ENCODE measurements at regions not wholly inside any gene's neighbourhood (a gene's known extent, or its start where the extent isn't known, plus 50 kb on each side); places are given as distances from the start of the nearest gene placed in this dataset.

DNA sequence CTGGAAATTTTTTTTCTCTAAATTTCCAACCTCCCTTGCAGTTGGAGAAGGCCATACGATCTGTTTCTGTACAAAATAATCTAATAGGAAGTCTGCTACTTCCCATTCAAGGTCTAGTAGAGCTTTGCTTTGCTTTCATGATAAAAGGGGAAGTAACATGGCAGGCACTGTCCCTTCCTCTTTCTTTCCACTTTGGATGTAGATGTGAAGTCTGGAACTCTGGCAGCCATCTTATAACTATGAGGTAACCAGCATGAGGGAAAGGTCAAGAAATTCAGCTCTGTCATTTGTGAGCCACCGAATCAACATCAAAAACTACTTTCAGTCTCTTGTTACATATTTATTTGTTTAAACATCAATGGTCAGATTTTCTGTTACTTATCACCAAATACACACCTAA is 156.3 kb downstream of the MTHFS start:
- H3K4ac ChIP-seq (replicated peaks; ENCODE audit: insufficient read length, low read depth, low read length), result no peak overlapping the region
- H3K56ac ChIP-seq (replicated peaks; ENCODE audit: insufficient read length, low read depth, low read length), result no peak overlapping the region
- H2AK5ac ChIP-seq (ENCODE audit: low read depth, low read length), result no peak overlapping the region
- no peak overlapping the region for H4K8ac ChIP-seq (ENCODE audit: extremely low read depth, insufficient read depth, low read length)
- no peak overlapping the region for H2BK120ac ChIP-seq (replicated peaks; ENCODE audit: low read depth, low read length)
- H4K5ac ChIP-seq (ENCODE audit: insufficient read length, low read depth, low read length), result no peak overlapping the region
- H3K18ac ChIP-seq (ENCODE audit: extremely low read depth, low read length), result no peak overlapping the region
- no peak overlapping the region for H2BK12ac ChIP-seq (ENCODE audit: low read depth, low read length)
- no peak overlapping the region for H2BK5ac ChIP-seq (ENCODE audit: low read depth, low read length)
- 89% methylated on average over 2 of the region's 2 CpGs; no CpG with 5 or more reads in 1 of the 2 experiments for WGBS, 2 experiments (ENCODE audit: extremely low coverage in 1 of 2, insufficient coverage in 1 of 2, insufficient read length in 1 of 2, insufficient replicate concordance in 2 of 2, low coverage in 1 of 2, low lambda C conversion rate in 2 of 2, missing lambda C conversion rate in 1 of 2)
- H3K27ac ChIP-seq (ENCODE audit: low read depth, low read length), result no peak overlapping the region
- H3K14ac ChIP-seq (ENCODE audit: insufficient read length), result no peak overlapping the region
- no peaks in the 10 kb centered on the region for H3K79me1 ChIP-seq (ENCODE audit: low read depth, low read length)
- H4K20me1 ChIP-seq (replicated peaks in 1 of 2; ENCODE audit: control insufficient read depth in 1 of 2, insufficient read depth in 2 of 2, low read length in 2 of 2), result no peaks in the 10 kb centered on the region
- H3K4me2 ChIP-seq (ENCODE audit: insufficient read depth in 1 of 2, low read depth in 2 of 2, low read length in 2 of 2), result no peak overlapping the region
- no peak overlapping the region for H3K9ac ChIP-seq (replicated peaks in 1 of 4; ENCODE audit: extremely low read depth in 1 of 4, low read depth in 3 of 4, low read length in 3 of 4)
- no peak overlapping the region for H3K4me3 ChIP-seq (ENCODE audit: extremely low read depth in 1 of 4, insufficient read depth in 2 of 4, low read depth in 3 of 4, low read length in 4 of 4)
- POLR2A ChIA-PET (ENCODE audit: partially characterized antibody), result no interaction called here
- H3K23me2 ChIP-seq (ENCODE audit: low read depth, low read length), result no peaks in the 10 kb centered on the region
- no peaks in the 10 kb centered on the region for H3K4me1 ChIP-seq (replicated peaks in 1 of 4; ENCODE audit: control insufficient read depth in 3 of 4, insufficient read depth in 4 of 4, low read length in 3 of 4)
- H3K27me3 ChIP-seq (replicated peaks in 1 of 4; ENCODE audit: control insufficient read depth in 3 of 4, extremely low read depth in 1 of 4, insufficient read depth in 3 of 4, low read length in 3 of 4), result no peaks in the 10 kb centered on the region
- H3K23ac ChIP-seq (ENCODE audit: insufficient read length), result no peak overlapping the region
- H3K79me2 ChIP-seq (ENCODE audit: control insufficient read depth in 1 of 2, insufficient read depth in 2 of 2, low read length in 2 of 2), result no peaks in the 10 kb centered on the region
- no peaks in the 10 kb centered on the region for H3K9me3 ChIP-seq (ENCODE audit: insufficient read depth in 2 of 2, low read depth in 1 of 2, low read length in 1 of 2)
- DNase-seq (ENCODE audit: low read depth in 1 of 2, low spot score in 2 of 2), result no peak
- CTCF ChIA-PET (ENCODE audit: partially characterized antibody), result interaction anchor here (2.0 kb wide), 1 partner anchor 359 kb away, joined by 4 read pairs; no protein-coding TSS in a partner anchor
- no peak overlapping the region for H2BK20ac ChIP-seq (ENCODE audit: low read length)
- H2BK15ac ChIP-seq (ENCODE audit: low read length), result no peak overlapping the region
- no peaks in the 10 kb centered on the region; a peak in 1 of 8 replicates for H3K36me3 ChIP-seq (ENCODE audit: control insufficient read depth in 2 of 4, insufficient read depth in 4 of 4, low read length in 3 of 4)
- FAIRE-seq, result no peak
- no peak overlapping the region for H4K91ac ChIP-seq (replicated peaks; ENCODE audit: insufficient read length, low read length)
- no peak overlapping the region for H2AFZ ChIP-seq (ENCODE audit: low read length)
- TF ChIP-seq KDM4A (IDR thresholded peaks at IDR 0.05; ENCODE audit: low read depth, low read length, severe bottlenecking) (no peak), CBX8 (IDR thresholded peaks at IDR 0.05; ENCODE audit: borderline replicate concordance, low read depth, low read length) (no peak), ATF3 (IDR thresholded peaks at IDR 0.05; ENCODE audit: insufficient read depth, low read depth, low read length) (no peak), CHD1 (IDR thresholded peaks at IDR 0.05; ENCODE audit: low read depth, low read length) (no peak), KDM1A (IDR thresholded peaks at IDR 0.05; ENCODE audit: borderline replicate concordance, low read length) (no peak), CREB1 (IDR thresholded peaks at IDR 0.05) (no peak), HDAC2 (IDR thresholded peaks at IDR 0.05; ENCODE audit: borderline replicate concordance in 1 of 2, low read depth in 2 of 2, low read length in 2 of 2) (no peak), GTF2F1 (IDR thresholded peaks at IDR 0.05; ENCODE audit: borderline replicate concordance, low read depth, low read length) (no peak), CTBP2 (IDR thresholded peaks at IDR 0.05; ENCODE audit: borderline replicate concordance, insufficient read depth, insufficient read length, low read length) (no peak), POLR2AphosphoS5 (IDR thresholded peaks at IDR 0.05; ENCODE audit: low read depth, low read length) (no peak), BCL11A (IDR thresholded peaks at IDR 0.05; ENCODE audit: low read depth in 2 of 2, low read length in 2 of 2) (no peak), RBBP5 (IDR thresholded peaks at IDR 0.05; ENCODE audit: borderline replicate concordance, low read depth, low read length) (no peak)
- TF ChIP-seq, protein P1, sequence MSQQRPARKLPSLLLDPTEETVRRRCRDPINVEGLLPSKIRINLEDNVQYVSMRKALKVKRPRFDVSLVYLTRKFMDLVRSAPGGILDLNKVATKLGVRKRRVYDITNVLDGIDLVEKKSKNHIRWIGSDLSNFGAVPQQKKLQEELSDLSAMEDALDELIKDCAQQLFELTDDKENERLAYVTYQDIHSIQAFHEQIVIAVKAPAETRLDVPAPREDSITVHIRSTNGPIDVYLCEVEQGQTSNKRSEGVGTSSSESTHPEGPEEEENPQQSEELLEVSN (IDR thresholded peaks at IDR 0.05), result no peak

All from H1 (cell line).